Hepatocyte (in vitro differentiated cells): ENCODE measurements at regions not wholly inside any gene's neighbourhood (a gene's known extent, or its start where the extent isn't known, plus 50 kb on each side); places are given as distances from the start of the nearest gene placed in this dataset.

Experiments used
- DNase-seq: peaks from one replicate; pipeline ENCODE4 v3.0.0-alpha.2; 2016; ENCODE audit warnings: low spot score
- H2AFZ ChIP-seq: fragments of 200-600 bp; sonication (generic); 2 replicates; pipeline ENCODE4 v1.6.0; 2016; ENCODE audit warnings: antibody characterized with exemption, mild to moderate bottlenecking
- H3K27ac ChIP-seq: fragments of 200-600 bp; sonication (generic); 2 replicates; pipeline ENCODE4 v1.5.1; 2016; ENCODE audit warnings: mild to moderate bottlenecking
- H3K27me3 ChIP-seq: fragments of 200-600 bp; sonication (generic); 2 replicates; pipeline ENCODE4 v1.6.1; 2016
- H3K36me3 ChIP-seq: fragments of 200-600 bp; sonication (generic); replicated peaks from 2 replicates; pipeline ENCODE4 v1.5.1; 2016; ENCODE audit warnings: low read depth; ENCODE audit not compliant: insufficient read depth
- H3K4me1 ChIP-seq: fragments of 200-600 bp; sonication (generic); 2 replicates; pipeline ENCODE4 v1.5.1; 2016; ENCODE audit warnings: mild to moderate bottlenecking, moderate library complexity; ENCODE audit not compliant: insufficient read depth
- H3K4me2 ChIP-seq: fragments of 200-600 bp; sonication (generic); 2 replicates; pipeline ENCODE4 v1.6.0; 2016
- H3K4me3 ChIP-seq: fragments of 200-600 bp; sonication (generic); 2 replicates; pipeline ENCODE4 v1.5.1; 2016; ENCODE audit warnings: mild to moderate bottlenecking
- H3K79me2 ChIP-seq: fragments of 200-600 bp; sonication (generic); 2 replicates; pipeline ENCODE4 v1.6.0; 2017; ENCODE audit warnings: mild to moderate bottlenecking
- H3K9me2 ChIP-seq: fragments of 200-600 bp; sonication (generic); replicated peaks from 2 replicates; pipeline ENCODE4 v1.6.0; 2017; ENCODE audit warnings: mild to moderate bottlenecking; ENCODE audit not compliant: insufficient read depth
- H3K9me3 ChIP-seq: fragments of 200-600 bp; sonication (generic); 2 replicates; pipeline ENCODE4 v1.5.1; 2016; ENCODE audit warnings: low read depth, mild to moderate bottlenecking
- H4K20me1 ChIP-seq: fragments of 200-600 bp; sonication (generic); 2 replicates; pipeline ENCODE4 v1.6.0; 2016; ENCODE audit warnings: mild to moderate bottlenecking; ENCODE audit not compliant: insufficient read depth, poor library complexity, severe bottlenecking
- EZH2 ChIP-seq: fragments of 200-600 bp; sonication (generic); IDR thresholded peaks from 2 replicates; pipeline ENCODE4 v1.6.1; 2016; ENCODE audit warnings: antibody characterized with exemption, mild to moderate bottlenecking, borderline replicate concordance
- EZH2phosphoT487 ChIP-seq: fragments of 200-600 bp; sonication (generic); IDR thresholded peaks from one replicate; pipeline ENCODE4 v1.6.1; 2018; ENCODE audit warnings: antibody characterized with exemption, mild to moderate bottlenecking, low read depth, moderate library complexity; ENCODE audit not compliant: unreplicated experiment, severe bottlenecking
- WGBS: methylation state at CpG from one replicate; pipeline ENCODE4 v1.1.6; 2016; ENCODE audit warnings: low lambda C conversion rate; ENCODE audit errors: missing lambda C conversion rate; 5-methylcytosine and 5-hydroxymethylcytosine counted together
- TF ChIP-seq, protein P1 (sequence below): fragments of 200-600 bp; sonication (generic); IDR thresholded peaks from 2 replicates; pipeline ENCODE4 v1.5.1; 2016; ENCODE audit warnings: antibody characterized with exemption, mild to moderate bottlenecking; ENCODE audit not compliant: poor library complexity

DNA sequence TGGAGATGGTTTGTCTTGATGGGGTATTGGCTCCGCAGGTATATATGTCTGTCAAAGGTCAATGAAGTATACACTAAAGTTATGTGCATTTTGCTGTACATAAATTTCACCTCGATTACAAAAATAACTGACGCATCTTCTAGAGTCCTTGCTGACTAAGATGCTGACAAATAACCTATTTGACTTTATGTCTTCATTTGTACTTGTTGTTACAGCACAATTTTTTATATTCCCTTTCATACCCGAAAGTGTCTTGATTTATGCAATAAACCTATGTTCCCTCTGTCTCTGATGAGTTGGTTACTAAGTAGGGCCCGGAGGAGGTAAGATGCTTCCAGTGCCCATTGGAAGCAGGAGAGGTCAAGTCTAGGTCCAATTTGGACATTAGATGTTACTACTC is 93.5 kb downstream of the COPS8 start:
- H3K4me3 ChIP-seq, result no peak overlapping the region
- H3K4me1 ChIP-seq, result peaks cover 11% of the 10 kb centered on the region
- H3K27ac ChIP-seq, result peak overlapping the region; percentile 84
- no peaks in the 10 kb centered on the region for H3K36me3 ChIP-seq
- no peaks in the 10 kb centered on the region for H3K27me3 ChIP-seq
- no peaks in the 10 kb centered on the region for H3K9me2 ChIP-seq
- no peak overlapping the region for H2AFZ ChIP-seq
- WGBS, result over 99% methylated on average over 5 of the region's 5 CpGs
- H3K79me2 ChIP-seq, result no peaks in the 10 kb centered on the region
- no peak for DNase-seq
- peaks cover 8% of the 10 kb centered on the region for H3K9me3 ChIP-seq
- no peaks in the 10 kb centered on the region for H4K20me1 ChIP-seq
- H3K4me2 ChIP-seq, result no peak overlapping the region
- TF ChIP-seq EZH2 (no peak), EZH2phosphoT487 (no peak)
- TF ChIP-seq, protein P1, sequence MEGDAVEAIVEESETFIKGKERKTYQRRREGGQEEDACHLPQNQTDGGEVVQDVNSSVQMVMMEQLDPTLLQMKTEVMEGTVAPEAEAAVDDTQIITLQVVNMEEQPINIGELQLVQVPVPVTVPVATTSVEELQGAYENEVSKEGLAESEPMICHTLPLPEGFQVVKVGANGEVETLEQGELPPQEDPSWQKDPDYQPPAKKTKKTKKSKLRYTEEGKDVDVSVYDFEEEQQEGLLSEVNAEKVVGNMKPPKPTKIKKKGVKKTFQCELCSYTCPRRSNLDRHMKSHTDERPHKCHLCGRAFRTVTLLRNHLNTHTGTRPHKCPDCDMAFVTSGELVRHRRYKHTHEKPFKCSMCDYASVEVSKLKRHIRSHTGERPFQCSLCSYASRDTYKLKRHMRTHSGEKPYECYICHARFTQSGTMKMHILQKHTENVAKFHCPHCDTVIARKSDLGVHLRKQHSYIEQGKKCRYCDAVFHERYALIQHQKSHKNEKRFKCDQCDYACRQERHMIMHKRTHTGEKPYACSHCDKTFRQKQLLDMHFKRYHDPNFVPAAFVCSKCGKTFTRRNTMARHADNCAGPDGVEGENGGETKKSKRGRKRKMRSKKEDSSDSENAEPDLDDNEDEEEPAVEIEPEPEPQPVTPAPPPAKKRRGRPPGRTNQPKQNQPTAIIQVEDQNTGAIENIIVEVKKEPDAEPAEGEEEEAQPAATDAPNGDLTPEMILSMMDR, result no peak

DNA sequence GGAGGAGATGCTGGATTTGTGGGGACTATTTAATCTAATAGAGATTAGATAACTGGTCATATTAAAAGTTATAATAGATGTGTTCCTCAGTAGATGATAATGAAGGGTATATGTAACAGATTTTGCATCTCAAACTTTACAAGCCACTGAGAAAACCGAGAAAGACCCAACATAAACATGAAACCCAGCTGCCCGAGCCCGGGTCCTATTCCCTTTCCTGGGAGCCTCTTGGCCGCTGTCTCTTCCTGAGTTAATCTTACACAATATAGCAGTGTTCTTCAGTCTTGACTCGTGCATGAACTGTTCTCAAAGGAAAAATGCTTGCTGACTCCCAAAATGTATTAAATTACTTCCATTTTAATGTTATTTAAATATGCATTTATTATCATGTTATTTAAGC is 94.5 kb downstream of the COPS8 start:
- Histone ChIP-seq H3K27ac (peak overlapping the region; percentile 84), H3K36me3 (no peaks in the 10 kb centered on the region), H3K4me1 (peaks cover 11% of the 10 kb centered on the region), H4K20me1 (no peaks in the 10 kb centered on the region), H3K9me3 (peaks cover 3% of the 10 kb centered on the region), H3K27me3 (no peaks in the 10 kb centered on the region), H3K4me3 (no peak overlapping the region), H3K79me2 (no peaks in the 10 kb centered on the region), H2AFZ (no peak overlapping the region), H3K4me2 (no peak overlapping the region), H3K9me2 (no peaks in the 10 kb centered on the region)
- 58% methylated on average over 5 of the region's 5 CpGs for WGBS
- TF ChIP-seq EZH2phosphoT487, result no peak
- no peak for DNase-seq

DNA sequence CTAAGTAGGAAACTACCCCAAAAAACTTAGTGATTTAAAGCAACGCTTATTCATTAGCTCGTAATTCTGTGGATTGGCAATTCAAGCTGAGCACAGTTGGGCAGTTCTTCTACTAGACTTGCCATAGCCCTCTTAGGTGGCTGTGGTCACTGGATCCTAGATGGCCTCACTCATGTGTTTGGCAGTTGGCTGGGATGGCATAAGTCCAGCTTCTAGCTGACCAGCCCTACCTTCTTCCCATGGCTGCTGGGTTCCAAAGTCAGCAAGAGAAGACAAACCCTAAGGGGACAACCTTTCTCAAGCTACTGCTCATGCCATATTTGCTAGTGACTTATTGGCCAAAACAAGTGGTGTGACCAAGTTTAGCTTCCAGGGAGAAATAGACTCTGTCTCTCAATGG is 95.3 kb downstream of the COPS8 start:
- H3K4me2 ChIP-seq, result no peak overlapping the region
- no peak overlapping the region for H3K4me3 ChIP-seq
- H3K27me3 ChIP-seq, result no peaks in the 10 kb centered on the region
- TF ChIP-seq EZH2 (no peak), EZH2phosphoT487 (no peak)
- TF ChIP-seq, protein P1, result no peak
- H3K36me3 ChIP-seq, result no peaks in the 10 kb centered on the region
- peak overlapping the region; percentile 84 for H3K27ac ChIP-seq
- H4K20me1 ChIP-seq, result no peaks in the 10 kb centered on the region
- no peak for DNase-seq
- H3K9me3 ChIP-seq, result no peaks in the 10 kb centered on the region
- H3K79me2 ChIP-seq, result no peaks in the 10 kb centered on the region
- WGBS, result 78% methylated on average over 2 of the region's 2 CpGs
- H3K4me1 ChIP-seq, result peaks cover 11% of the 10 kb centered on the region
- no peaks in the 10 kb centered on the region for H3K9me2 ChIP-seq
- no peak overlapping the region for H2AFZ ChIP-seq

DNA sequence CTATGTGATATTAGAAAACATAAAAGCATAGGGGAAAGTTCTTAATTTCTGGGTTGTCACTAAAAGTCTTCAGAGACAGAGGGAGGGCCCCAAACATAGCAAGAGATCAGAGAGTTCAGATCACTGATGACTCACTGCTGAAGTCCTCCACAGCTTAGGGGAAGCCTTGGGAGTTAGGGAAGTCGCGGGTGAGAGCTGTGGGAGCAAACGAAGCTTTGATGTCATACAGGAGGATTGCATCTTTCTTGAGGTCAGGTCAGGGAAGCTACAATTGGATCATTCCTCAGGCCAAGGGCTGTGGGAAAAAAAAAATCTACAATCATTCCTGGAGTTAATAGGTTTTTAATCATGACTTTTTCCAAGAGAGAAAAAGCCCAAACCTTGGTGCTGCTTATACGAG is 96.2 kb downstream of the COPS8 start:
- Histone ChIP-seq H3K36me3 (no peaks in the 10 kb centered on the region), H3K9me2 (no peaks in the 10 kb centered on the region), H3K27ac (peak overlapping the region; percentile 84), H4K20me1 (no peaks in the 10 kb centered on the region), H3K9me3 (no peaks in the 10 kb centered on the region), H3K4me2 (no peak overlapping the region), H3K4me1 (peaks cover 11% of the 10 kb centered on the region), H3K79me2 (no peaks in the 10 kb centered on the region), H3K27me3 (no peaks in the 10 kb centered on the region), H3K4me3 (no peak overlapping the region), H2AFZ (no peak overlapping the region)
- TF ChIP-seq, protein P1, result no peak
- TF ChIP-seq EZH2phosphoT487 (no peak), EZH2 (no peak)
- DNase-seq, result peak; percentile 51
- 39% methylated on average over 4 of the region's 4 CpGs for WGBS
